Loucy (cell line): ENCODE measurements at regions not wholly inside any gene's neighbourhood (a gene's known extent, or its start where the extent isn't known, plus 50 kb on each side); places are given as distances from the start of the nearest gene placed in this dataset.

Experiments used
- CTCF ChIP-seq: fragments of 200-600 bp; sonication (generic); conservative IDR thresholded peaks from 2 replicates; pipeline ENCODE4 v1.5.1; 2014; ENCODE audit warnings: mild to moderate bottlenecking, antibody characterized with exemption, low read length
- EZH2phosphoT487 ChIP-seq: fragments of 200-600 bp; IDR thresholded peaks from 2 replicates; pipeline ENCODE4 v1.6.1; 2018; ENCODE audit warnings: antibody characterized with exemption, mild to moderate bottlenecking, moderate library complexity, borderline replicate concordance

- TF ChIP-seq CTCF: no peak
- no peak for TF ChIP-seq EZH2phosphoT487
Measured at GRCh38 chr15:62277816-62278394, 112.8 kb upstream of the C2CD4B start.
